Hepatic stellate cell (primary cell): ENCODE measurements at regions not wholly inside any gene's neighbourhood (a gene's known extent, or its start where the extent isn't known, plus 50 kb on each side); places are given as distances from the start of the nearest gene placed in this dataset.
"Not testable (repeated sequence)": the region's sequence is repeated elsewhere in the genome, so short reads cannot be mapped to it uniquely, and the experiment has no call there.

Experiments
- DNase-seq: peaks from one replicate; pipeline ENCODE4 v3.0.0; 2011; ENCODE audit warnings: low spot score

- no peak for DNase-seq
These were observed 111.0 kb downstream of the FAM53A start for GRCh38 chr4:1572964-1573720.

DNA sequence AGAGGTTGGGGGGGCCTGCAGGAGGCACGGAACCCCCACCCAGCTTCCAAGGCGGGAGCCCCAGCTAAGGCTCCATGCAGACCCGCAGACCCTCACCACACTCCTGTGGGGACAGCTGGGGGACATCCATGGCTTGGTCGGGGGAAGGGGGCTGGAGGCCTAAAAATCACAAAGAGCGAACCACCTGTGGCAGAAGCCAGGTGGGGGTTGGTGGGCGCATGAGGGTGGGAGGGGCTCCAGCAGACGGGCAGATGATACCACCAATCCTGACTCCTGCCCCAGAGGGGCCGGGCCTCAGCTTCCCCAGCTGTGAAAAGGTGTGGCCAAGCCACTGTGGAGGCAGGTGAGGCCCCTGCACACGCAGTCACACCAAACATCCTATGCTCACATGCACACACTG lies 111.6 kb downstream of the FAM53A start:
- DNase-seq = no peak

GRCh38 chr4:1572010-1572385 lies 112.1 kb downstream of the FAM53A start:
- DNase-seq = no peak

GRCh38 chr4:1571165-1572009 lies 112.7 kb downstream of the FAM53A start:
- DNase-seq = no peak

GRCh38 chr4:1570291-1571164 lies 113.6 kb downstream of the FAM53A start:
- DNase-seq = no peak

GRCh38 chr4:1569461-1570151 lies 114.5 kb downstream of the FAM53A start:
- DNase-seq = no peak

DNA sequence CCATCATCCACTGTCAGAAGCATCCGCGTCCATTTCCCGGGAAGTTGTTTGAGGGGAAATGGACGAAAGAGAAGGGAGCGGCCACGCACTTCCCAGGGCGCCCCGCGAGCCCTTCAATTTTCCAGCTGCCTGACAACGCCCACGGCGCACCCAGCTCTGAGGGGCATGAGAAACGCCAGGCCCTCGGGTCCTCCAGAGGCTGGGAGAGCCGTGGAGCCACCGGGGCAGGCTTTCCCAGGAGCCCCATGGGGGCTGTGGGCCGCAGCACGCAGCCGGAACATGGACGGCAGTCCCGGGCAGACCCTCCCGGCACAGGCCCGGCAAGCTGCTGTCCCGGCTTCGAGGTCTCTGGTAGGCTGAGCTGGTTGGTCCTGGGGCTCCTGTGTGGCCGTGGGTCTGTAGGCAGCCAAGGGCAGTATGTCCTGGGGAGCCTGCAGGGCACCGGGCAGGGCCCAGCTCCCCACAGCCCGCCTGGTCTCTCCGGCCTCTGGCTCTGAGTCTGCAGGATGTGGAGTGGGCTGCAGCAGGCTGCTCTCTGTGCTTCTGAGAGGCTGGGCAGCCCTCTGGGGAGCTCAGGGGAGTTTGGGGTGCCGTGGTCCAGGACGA lies 115.2 kb downstream of the FAM53A start:
- DNase-seq = no peak

- DNase-seq = no peak
These were observed 116.1 kb downstream of the FAM53A start for GRCh38 chr4:1567808-1568581.

DNA sequence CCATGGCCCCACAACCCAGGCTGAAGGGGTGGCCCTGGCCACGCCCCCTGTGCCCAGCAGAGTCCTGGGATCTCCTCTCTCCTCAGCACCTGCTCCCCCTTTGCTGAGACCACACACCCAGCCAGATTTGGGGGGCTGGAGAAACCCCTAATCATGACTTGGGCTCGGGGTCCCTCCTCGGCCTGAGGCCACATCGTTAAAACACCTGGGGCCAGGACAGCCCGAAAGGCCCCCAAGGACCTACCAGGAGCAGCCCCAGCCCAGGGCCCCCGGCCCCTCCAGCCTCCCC lies 116.7 kb downstream of the FAM53A start:
- no peak for DNase-seq

GRCh38 chr4:1566838-1567518 lies 117.1 kb downstream of the FAM53A start:
- DNase-seq = no peak

DNA sequence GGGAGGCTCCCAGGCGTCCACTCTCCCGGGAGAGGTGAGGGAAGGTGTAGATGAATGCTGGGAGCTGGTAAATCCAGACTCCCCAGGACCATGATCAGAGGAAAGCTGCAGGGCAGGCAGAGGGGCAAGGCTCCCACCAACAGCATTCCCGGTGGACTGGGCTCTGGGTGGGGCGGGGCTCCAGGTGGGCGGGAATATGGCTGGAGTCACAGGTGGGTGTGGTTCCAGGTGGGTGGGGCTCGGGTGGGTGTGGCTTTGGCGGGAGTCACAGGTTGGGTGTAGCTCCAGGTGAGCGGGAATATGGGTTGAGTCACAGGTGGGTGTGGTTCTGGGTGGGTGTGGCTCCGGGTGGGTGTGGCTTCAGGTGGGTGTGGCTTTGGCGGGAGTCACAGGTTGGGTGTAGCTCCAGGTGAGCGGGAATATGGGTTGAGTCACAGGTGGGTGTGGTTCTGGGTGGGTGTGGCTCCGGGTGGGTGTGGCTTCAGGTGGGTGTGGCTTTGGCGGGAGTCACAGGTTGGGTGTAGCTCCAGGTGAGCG lies 117.7 kb downstream of the FAM53A start:
- not testable (repeated sequence) for DNase-seq

DNA sequence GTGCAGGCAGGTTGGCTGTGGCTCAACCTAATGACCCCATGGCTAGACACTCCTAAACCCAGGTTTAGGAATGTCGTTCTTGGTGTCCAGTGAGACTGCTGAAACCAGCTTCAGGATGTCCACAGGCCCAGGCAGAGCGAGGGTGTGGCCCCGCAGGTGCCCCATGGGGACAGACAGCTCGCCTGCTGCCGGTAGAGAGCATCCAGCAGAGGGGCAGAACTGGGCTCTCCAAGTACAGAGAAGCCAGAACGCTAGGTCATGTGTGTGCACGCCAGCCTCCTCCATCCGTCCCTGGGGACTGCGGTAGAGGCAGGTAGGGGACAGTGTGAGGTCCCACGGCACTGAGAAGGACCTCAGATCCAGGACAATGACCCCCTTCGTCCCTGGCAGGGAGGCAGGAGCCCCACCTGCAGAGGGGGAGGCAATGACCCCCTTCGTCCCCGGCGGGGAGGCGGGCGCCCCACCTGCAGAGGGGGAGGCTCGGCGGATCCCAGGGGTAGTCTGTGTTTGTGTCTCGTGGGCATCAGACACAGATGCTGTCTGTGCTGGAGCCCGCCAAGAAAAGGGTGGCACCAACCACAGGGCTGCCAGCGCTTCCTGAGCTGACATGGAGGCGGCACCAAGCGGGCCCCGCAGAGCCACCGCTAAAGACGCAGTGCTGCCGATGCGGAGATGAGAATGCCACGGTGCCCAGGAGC lies 118.4 kb downstream of the FAM53A start:
- no peak for DNase-seq

- DNase-seq = no peak
These were observed 119.4 kb downstream of the FAM53A start for GRCh38 chr4:1564535-1565375.

DNA sequence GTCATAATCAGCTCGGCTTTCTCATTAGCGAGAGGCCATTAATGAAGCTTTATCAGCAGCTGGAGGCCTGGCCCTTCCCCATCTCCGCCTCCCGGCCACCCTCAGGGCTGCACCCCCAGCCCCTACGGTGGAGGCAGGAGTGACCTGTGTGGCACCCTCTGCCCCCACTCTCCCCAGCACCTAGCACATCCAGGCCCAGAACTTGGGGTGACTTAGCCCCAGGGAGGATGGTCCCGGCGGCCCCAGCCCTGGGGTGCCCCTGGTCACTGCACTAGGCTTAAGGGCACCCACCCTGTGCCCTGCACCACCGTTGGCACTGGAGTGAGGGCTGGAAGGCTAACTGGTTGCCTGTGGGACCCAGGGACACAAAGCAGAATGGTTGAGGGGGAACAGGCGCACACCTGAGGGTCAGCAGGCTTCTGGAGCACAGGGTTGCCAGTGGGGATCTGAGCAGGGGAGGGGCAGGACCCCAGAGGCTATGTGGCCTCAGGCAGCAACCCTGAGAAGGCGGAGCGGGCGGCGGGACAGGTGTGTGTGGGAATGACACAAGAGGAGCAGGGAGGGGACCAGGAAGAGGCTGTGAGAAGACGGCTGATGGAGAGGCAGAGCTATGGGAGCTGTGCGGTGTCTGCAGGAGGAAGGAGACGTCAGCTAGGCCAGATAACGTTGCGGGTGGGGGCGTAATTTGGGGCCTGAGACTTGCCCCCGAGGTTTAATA lies 120.2 kb downstream of the FAM53A start:
- no peak for DNase-seq

- DNase-seq = no peak
These were observed 120.9 kb downstream of the FAM53A start for GRCh38 chr4:1563241-1563640.

DNA sequence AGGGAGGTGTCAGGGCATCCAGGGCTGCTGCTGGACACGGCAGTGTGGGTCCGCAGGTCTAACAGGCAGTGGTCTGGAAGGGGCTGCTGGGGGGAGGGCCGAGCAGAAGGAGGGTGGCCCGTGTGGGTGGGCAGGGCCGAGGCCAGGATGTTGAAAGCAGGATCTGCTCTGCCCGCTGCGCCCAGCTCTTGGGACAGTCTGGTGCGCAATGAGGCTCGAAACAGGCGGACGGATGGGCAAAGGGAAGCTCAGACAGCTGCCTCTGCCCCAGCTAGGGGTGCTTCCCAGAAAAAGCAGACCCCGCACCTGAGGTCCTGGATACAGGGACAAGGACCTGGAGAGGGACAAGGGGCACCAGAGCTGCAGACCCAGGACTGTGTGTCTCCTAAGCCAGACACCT lies 121.3 kb downstream of the FAM53A start:
- no peak for DNase-seq

DNA sequence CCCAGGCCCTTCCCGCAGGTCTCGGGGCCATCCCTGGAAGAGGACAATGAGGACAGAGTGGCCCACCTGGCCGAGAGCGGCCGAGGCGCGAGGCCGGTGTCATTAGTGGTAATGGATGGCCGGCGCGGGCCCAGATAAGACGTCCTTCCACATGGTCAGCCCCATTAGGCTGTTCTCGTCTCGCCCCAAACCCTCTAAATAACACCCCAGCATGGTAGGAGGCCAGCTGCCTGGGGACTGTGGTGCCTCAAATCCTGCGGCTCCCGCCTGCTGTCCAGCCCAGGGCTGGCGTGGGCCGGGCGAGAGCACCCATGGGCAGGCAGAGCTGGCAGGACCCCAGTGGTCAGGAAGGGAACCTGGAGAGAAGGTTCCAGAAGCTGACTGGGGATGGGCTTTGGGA lies 121.7 kb downstream of the FAM53A start:
- DNase-seq = no peak
